HEK293 (cell line): ENCODE measurements at regions not wholly inside any gene's neighbourhood (a gene's known extent, or its start where the extent isn't known, plus 50 kb on each side); places are given as distances from the start of the nearest gene placed in this dataset.

ENCODE experiments used
- EGR2 ChIP-seq: fragments of 450-650 bp; formaldehyde crosslinking; IDR thresholded peaks from 2 replicates; pipeline ENCODE4 v1.5.1; 2016; ENCODE audit warnings: low read depth, missing biosample characterization, missing genetic modification characterization
- GFI1B ChIP-seq: fragments of 450-650 bp; formaldehyde crosslinking; IDR thresholded peaks from 2 replicates; pipeline ENCODE4 v1.5.1; 2016; ENCODE audit warnings: missing biosample characterization, missing genetic modification characterization
- MEIS1 ChIP-seq: sonication (generic); formaldehyde crosslinking; IDR thresholded peaks from 2 replicates; pipeline ENCODE4 v1.8.1; 2022; ENCODE audit warnings: missing genetic modification reagents, mild to moderate bottlenecking, borderline replicate concordance
- PBX3 ChIP-seq: sonication (generic); formaldehyde crosslinking; IDR thresholded peaks from 2 replicates; pipeline ENCODE4 v1.8.1; 2022; ENCODE audit warnings: mild to moderate bottlenecking, moderate library complexity, missing genetic modification reagents
- PRDM2 ChIP-seq: fragments of 450-650 bp; formaldehyde crosslinking; IDR thresholded peaks from 2 replicates; pipeline ENCODE4 v1.5.1; 2016; ENCODE audit warnings: missing biosample characterization, missing genetic modification characterization, borderline replicate concordance
- PRDM4 ChIP-seq: fragments of 450-650 bp; formaldehyde crosslinking; IDR thresholded peaks from 2 replicates; pipeline ENCODE4 v1.5.1; 2017; ENCODE audit warnings: missing biosample characterization, missing genetic modification characterization
- SP3 ChIP-seq: fragments of 450-650 bp; formaldehyde crosslinking; IDR thresholded peaks from 2 replicates; pipeline ENCODE4 v1.5.1; 2016; ENCODE audit warnings: missing biosample characterization, missing genetic modification characterization
- TRIM28 ChIP-seq: IDR thresholded peaks from 2 replicates; pipeline ENCODE4 v1.6.1; 2011; ENCODE audit warnings: low read length, control low read depth, borderline replicate concordance
- ZBTB7A ChIP-seq: fragments of 450-650 bp; formaldehyde crosslinking; IDR thresholded peaks from 2 replicates; pipeline ENCODE4 v1.5.1; 2016; ENCODE audit warnings: low read depth, missing biosample characterization, missing genetic modification characterization
- ZNF148 ChIP-seq: fragments of 450-650 bp; formaldehyde crosslinking; IDR thresholded peaks from 2 replicates; pipeline ENCODE4 v1.5.0; 2017; ENCODE audit warnings: missing biosample characterization, missing genetic modification characterization, borderline replicate concordance
- ZNF155 ChIP-seq: fragments of 450-650 bp; formaldehyde crosslinking; IDR thresholded peaks from 2 replicates; pipeline ENCODE4 v1.5.1; 2016; ENCODE audit warnings: missing biosample characterization, missing genetic modification characterization
- ZNF211 ChIP-seq: fragments of 450-650 bp; formaldehyde crosslinking; IDR thresholded peaks from 2 replicates; pipeline ENCODE4 v1.5.1; 2016; ENCODE audit warnings: low read depth, missing biosample characterization, missing genetic modification characterization
- ZNF223 ChIP-seq: fragments of 450-650 bp; formaldehyde crosslinking; IDR thresholded peaks from 2 replicates; pipeline ENCODE4 v1.5.1; 2016; ENCODE audit warnings: missing biosample characterization, missing genetic modification characterization
- ZNF341 ChIP-seq: fragments of 450-650 bp; formaldehyde crosslinking; IDR thresholded peaks from 2 replicates; pipeline ENCODE4; 2016; ENCODE audit warnings: low read depth, missing biosample characterization, missing genetic modification characterization
- ZNF398 ChIP-seq: fragments of 450-650 bp; formaldehyde crosslinking; IDR thresholded peaks from 2 replicates; pipeline ENCODE4 v1.5.1; 2017; ENCODE audit warnings: missing biosample characterization, missing genetic modification characterization
- ZNF473 ChIP-seq: fragments of 450-650 bp; formaldehyde crosslinking; IDR thresholded peaks from 2 replicates; pipeline ENCODE4 v1.5.1; 2017; ENCODE audit warnings: missing biosample characterization, missing genetic modification characterization
- ZNF48 ChIP-seq: fragments of 450-650 bp; formaldehyde crosslinking; IDR thresholded peaks from 2 replicates; pipeline ENCODE4 v1.5.1; 2016; ENCODE audit warnings: missing biosample characterization, missing genetic modification characterization
- ZNF544 ChIP-seq: fragments of 450-650 bp; formaldehyde crosslinking; IDR thresholded peaks from 2 replicates; pipeline ENCODE4 v1.5.0; 2017; ENCODE audit warnings: missing biosample characterization, missing genetic modification characterization
- ZNF600 ChIP-seq: fragments of 450-650 bp; formaldehyde crosslinking; IDR thresholded peaks from 2 replicates; pipeline ENCODE4 v1.5.1; 2016; ENCODE audit warnings: missing biosample characterization, missing genetic modification characterization
- ZNF639 ChIP-seq: fragments of 450-650 bp; formaldehyde crosslinking; IDR thresholded peaks from 2 replicates; pipeline ENCODE4 v1.5.1; 2016; ENCODE audit warnings: missing biosample characterization, missing genetic modification characterization
- ZNF76 ChIP-seq: fragments of 450-650 bp; formaldehyde crosslinking; IDR thresholded peaks from 2 replicates; pipeline ENCODE4; 2016; ENCODE audit warnings: low read depth, missing biosample characterization, missing genetic modification characterization, borderline replicate concordance
- ZNF777 ChIP-seq: fragments of 450-650 bp; formaldehyde crosslinking; IDR thresholded peaks from 2 replicates; pipeline ENCODE4 v1.5.1; 2017; ENCODE audit warnings: missing biosample characterization, missing genetic modification characterization, borderline replicate concordance
- ZNF785 ChIP-seq: fragments of 450-650 bp; formaldehyde crosslinking; IDR thresholded peaks from 2 replicates; pipeline ENCODE4 v1.5.1; 2016; ENCODE audit warnings: missing biosample characterization, missing genetic modification characterization

- TF ChIP-seq ZNF398 (tag by site-specific recombination) (0 out of 2 replicates have a peak, but pooled peaks have one; percentile 18), ZNF639 (tag by site-specific recombination) (no peak), ZNF223 (tag by site-specific recombination) (no peak), ZNF155 (tag by site-specific recombination) (no peak), SP3 (tag by site-specific recombination) (no peak), ZNF211 (tag by site-specific recombination) (no peak), ZNF785 (no peak), ZNF48 (tag by site-specific recombination) (0 out of 2 replicates have a peak, but pooled peaks have one; percentile 69), PRDM4 (no peak), EGR2 (tag by site-specific recombination) (no peak), ZNF777 (tag by site-specific recombination) (no peak), ZBTB7A (tag by site-specific recombination) (peak; percentile 74; the same call in 1 of the 2 replicates), ZNF473 (peak; percentile 55; the same call in 1 of the 2 replicates), ZNF544 (tag by site-specific recombination) (no peak), ZNF148 (no peak), ZNF600 (tag by site-specific recombination) (no peak), PBX3 (CRISPR knock-in tag) (no peak), MEIS1 (no peak), PRDM2 (tag by site-specific recombination) (no peak), GFI1B (tag by site-specific recombination) (no peak), TRIM28 (no peak), ZNF76 (no peak), ZNF341 (tag by site-specific recombination) (no peak)
These were observed 78.0 kb upstream of the IRX4 start (continued) for GRCh38 chr5:1960595-1961303.
